ENCODE measurements at regions not wholly inside any gene's neighbourhood (a gene's known extent, or its start where the extent isn't known, plus 50 kb on each side); places are given as distances from the start of the nearest gene placed in this dataset.

- TF ChIP-seq CTCF (IDR thresholded peaks at IDR 0.05; ENCODE audit: low read depth, low read length) (no peak), EZH2phosphoT487 (IDR thresholded peaks at IDR 0.05; ENCODE audit: low read depth) (no peak)
Observed at GRCh38 chr7:53252539-53252938, 217.1 kb downstream of the POM121L12 start.
